ENCODE measurements at regions not wholly inside any gene's neighbourhood (a gene's known extent, or its start where the extent isn't known, plus 50 kb on each side); places are given as distances from the start of the nearest gene placed in this dataset.

DNA sequence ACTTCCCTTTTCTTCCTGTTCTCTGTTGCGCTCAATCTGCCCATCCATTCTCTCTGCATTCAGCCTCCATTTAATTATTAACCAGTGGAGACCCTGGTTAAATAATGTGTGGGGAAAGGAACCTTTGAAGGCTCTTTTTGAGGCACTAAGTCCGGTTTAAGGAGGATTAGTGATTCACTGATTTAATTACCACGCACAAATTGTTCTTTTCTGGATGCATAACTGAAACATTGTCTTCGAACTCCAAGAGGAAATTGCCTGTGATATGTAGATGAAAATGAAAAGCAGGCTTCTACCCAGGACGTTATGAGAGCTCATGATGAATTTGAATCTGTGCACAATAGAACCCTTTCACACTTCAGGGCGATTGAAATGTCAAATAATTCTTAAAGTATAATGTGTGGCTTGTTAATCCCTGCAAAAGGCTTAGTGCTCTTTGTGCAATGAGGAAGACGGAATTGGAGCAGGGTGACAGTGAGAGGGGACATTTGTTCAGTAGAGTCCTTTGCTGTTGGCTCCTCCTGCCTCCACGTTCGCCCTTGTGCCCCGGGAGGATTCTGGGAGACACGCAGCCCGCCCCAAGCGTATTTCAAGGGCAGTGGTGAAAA, 51.1 kb upstream of the ZNF236 start:
- no peak for DNase-seq

DNA sequence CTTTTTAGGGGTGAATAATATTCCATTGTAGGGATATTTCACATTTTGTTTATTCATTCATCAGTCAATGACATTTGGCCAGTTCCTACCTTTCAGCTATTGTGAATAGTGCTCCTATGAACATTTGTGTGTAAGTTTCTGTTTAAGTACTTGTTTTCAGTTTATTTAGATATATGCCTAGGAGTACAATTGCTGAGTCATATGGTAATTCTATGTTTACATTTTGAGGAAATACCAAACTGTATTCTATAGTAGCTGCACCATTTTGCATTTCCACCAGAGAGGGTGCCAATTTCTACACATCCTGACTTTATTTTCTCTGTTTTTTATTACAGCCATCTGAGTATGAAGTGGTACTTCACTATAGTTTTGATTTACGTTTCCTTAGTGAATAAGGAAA, 54.4 kb upstream of the ZNF236 start:
- DNase-seq: no peak

DNA sequence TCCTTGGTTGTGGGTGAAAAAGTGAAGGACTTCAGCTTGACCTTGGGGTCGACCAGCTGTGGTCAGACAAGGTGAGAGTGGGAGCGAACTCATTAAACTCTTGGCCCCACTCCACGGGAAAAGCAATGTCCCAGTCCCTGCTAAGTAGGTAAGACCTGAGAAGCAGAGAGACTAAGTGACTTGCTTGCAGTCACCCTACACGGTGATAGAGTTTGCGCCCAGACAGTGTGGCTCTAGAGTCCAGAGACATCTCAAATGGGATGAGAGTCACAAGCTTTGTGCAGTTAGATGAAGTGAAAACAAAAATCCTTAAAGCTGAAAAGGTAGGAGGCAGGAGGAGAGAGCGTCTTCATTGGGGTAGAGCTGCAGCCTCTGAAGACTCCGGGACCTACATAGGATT, 55.9 kb upstream of the ZNF236 start:
- no peak for DNase-seq

DNA sequence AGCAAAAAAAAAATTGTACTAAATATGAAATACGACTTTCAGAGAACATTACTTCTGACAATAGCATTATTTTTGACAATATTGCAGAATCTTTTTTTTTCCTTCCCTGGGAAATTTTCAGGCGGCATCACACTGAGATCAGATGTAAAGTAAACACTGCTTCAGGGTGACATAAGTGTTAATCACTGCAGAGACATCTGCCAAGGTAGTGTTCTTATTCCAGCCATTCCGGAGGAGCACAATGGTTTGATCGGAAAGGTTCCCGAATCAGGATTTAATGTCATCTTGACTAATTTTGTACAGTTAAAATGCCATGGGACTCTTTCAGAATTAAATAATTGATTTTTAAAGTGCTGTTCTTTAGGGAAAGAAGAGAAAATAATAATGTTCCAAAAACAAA, 56.7 kb upstream of the ZNF236 start:
- DNase-seq: no peak

DNA sequence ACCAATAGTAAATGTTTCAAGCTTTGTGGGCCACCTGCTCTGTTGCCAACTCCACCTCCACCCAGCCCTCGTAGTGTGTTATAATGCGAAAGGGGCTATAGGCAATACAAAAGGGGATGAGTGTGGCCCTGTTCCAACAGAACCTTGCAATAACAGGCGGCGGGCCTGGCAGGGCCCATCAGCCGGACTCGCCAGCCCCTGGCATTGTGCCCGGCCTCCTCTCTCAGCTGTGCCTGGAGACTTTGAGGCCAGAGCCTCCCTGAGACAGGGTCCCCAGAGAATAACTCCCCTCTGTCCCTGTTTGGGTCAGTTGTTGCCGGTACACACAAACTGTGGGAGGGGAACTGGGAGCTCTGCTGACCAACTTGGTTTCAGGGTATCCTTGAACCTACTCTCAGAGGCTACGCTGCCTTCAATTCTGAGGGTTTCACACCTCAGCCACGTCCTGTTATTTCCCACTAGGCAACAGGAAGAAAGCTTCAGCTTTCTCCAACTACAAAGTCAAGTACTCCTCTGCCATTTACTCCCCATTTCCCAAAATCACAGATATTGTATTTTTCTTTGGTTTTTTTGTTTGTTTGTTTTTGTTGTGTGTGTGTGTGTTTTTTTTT, 58.0 kb upstream of the ZNF236 start:
- DNase-seq: no peak

DNA sequence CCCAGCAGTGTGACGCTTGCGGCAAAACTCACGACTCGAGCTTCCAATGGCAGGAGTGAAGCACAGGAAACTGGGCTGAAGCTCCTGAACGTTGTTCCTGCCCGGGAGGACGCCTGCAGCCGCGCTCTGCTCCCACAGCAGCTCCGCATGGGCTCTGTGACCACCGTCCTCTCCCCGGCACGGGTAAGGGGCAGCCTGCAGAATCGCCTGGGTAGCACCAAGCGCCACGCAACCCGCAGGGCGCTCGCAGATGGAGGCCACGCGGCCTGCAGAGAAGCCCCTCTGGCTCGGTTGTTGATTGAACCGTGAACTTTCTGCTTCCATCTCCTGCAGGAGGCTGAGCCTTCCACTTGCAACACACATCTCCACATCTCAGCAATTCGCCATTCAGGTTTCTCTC, 63.3 kb upstream of the ZNF236 start:
- no peak for DNase-seq

DNA sequence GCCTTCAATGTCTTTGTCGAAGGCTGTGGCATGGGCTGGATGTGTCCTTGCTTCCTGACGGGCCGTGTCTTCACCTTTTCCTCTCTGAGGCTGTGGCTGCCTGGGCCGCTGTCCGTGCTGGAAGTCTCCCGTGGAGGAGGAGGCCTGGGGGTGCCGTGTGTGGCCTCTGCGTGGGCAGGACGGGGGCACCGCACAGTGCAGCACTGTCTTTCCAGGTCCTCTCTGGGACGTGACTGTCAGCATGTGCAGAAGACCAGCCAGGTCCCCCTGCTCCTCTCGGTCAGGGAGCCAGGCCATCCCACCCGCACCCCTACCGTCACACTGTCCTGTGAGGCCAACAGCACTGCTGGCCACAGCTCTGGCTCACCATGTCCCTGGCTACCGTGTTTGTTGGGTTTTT, 64.4 kb upstream of the ZNF236 start:
- no peak for DNase-seq

- DNase-seq: no peak
Measured at GRCh38 chr18:76757335-76757734, 65.0 kb upstream of the ZNF236 start.

DNA sequence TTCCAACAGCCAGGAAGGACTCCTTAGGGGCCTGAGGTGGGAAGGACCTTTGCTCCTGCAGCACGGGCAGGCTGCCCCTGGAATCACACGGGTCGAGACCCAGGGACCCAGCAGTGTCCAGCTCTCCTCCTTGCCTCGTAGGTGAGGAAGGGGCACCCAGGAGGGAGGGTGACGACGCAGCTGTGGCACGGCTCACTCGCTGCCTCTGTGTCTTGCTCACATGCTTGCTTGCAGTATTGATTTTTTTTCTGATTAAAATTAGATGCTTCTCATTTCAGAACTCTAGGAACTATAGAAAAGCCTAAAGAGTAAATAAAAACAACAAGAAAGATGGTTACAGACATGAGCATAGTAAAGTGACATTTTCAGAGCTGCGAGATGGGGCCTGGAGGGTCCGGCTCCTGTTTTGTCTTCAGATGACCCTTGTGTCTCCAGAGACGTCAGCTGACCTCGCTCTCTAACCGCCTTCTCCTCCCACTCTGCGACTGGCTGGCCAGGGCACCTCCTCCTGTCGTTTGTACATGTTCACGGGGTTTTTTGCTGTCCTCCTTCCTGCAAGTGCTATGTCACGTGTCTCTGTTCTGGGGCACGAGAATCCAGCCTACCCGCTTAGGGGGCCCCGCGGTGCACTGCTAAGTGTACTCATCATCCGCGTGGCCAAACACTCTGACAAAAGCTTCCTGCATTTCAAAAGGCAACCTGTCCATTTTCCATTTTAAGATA, 65.7 kb upstream of the ZNF236 start:
- DNase-seq: no peak

DNA sequence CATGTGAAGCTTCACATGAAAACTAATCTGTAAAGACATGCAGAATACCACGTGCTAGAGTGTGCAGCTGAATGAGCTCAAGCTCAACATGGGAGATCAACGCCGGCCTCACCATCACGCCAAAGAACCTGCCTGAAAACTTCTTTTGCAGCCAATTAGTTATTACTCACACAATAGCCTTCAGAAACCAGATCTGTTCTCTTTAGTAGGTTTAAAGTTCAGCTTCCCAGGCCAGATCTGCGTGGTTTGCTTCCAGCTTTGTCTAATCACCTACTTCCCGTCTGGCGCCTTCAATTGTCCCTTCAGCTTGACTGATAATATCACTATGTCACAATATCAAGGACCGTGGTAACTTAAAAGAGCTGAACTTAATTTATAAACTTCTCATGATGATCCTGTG, 68.0 kb upstream of the ZNF236 start:
- DNase-seq: no peak

DNA sequence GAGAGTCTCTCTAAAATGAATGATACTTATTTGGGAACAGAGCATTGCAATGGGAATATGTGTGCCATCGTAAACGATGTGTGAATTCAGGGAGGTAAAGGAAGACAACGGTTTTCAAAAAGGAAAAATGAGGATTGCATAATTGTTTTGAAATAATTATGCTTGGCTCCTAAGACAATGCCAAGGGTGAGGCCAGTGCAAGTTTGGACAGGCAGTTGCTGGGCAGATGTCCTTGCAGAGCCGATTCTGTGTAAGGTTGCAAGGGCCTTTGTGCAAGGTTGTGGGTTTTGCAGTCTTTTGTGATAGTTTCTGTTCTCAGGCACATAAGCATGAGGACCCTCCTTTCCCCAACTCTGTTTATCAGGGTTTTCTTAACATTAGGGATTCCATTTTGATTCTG, 70.0 kb upstream of the ZNF236 start:
- no peak for DNase-seq

DNA sequence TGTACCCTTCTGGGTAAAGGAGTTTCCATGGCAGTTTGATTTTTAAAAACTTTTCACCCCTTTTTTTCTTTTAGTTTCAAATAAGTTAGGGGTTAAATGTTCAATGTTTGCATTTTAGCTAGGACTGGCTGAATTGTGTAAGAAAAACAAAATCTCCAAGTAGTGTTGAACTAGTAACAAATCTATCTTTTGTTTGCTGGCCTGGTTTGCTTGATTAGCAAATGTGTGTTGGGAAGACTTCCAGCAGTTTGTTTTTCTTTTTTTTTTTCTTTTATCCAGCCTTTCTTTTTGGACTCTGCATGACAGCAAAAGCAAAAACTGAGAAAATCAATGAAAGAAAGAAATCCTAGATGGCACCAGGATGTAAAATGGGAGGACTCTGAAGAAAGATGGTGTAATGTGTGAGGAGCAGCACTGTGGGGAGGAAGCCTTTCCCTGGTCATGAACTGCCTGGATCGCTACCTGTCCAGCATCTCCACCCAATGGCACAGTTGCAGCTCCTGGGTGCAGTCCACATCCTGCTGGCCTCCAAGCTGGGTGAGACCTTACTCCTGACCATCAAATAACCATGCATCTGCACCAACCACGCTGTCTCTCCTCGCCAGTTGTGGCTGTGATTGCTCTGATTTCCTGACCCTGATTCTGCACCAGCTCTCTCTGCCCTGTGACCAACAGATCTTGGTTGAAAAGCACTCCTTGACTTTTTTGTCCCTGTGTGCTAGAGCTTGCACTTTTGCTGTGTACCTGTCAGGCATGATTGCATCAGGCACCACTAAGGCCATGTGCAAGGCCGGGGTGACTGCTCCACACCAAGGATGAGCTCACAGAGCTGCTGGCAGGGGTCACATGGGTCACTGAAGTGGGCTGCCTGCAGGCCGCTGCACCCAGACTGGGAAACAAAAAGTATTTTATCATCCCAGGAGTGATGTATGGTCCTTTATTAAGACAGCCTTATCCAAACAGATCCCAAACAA, 71.2 kb upstream of the ZNF236 start:
- no peak for DNase-seq

- no peak for DNase-seq
Measured at GRCh38 chr18:76750269-76750668, 72.1 kb upstream of the ZNF236 start.

DNA sequence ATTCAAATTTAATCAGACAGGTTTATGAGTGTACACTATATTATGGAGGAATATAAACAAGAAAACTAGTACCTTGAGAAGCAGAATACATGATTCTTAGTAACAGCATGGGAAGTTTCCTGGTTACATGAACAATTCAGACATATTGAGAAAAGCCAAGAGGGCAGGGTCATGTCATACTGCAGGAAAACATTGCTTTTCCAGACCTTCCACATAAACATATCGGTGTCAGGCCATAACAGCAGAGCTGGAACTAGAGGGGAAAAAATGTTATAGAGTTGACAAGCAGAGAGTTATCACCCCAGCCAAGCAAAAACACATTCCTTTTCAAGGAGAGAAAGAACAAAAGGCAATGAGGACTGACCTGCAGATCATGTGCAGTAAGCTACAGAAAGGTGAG, 74.7 kb upstream of the ZNF236 start:
- DNase-seq: no peak

- no peak for DNase-seq
Measured at GRCh38 chr18:76741346-76741745, 81.0 kb upstream of the ZNF236 start.

DNA sequence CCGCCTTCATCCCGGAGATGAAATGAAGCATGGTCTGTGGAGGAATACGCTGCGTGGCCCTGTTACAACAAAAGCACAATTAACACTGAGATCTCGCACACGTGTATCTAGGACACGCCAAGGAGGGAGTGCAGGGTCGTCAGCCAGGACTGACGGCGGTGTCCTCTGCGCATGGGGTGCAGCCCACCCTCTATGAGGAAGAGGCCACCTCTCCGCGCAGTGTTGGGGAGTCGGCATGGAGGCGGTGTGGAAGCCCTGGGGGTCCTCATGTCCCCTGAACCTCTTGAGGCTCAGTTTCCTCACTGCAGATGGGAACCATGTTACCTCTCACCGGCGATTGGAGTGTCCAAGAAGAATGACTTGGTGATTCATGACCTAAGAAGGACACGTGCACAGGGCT, 86.0 kb upstream of the ZNF236 start:
- no peak for DNase-seq

- DNase-seq: no peak
Measured at GRCh38 chr18:76730901-76731300, 91.5 kb upstream of the ZNF236 start.

DNA sequence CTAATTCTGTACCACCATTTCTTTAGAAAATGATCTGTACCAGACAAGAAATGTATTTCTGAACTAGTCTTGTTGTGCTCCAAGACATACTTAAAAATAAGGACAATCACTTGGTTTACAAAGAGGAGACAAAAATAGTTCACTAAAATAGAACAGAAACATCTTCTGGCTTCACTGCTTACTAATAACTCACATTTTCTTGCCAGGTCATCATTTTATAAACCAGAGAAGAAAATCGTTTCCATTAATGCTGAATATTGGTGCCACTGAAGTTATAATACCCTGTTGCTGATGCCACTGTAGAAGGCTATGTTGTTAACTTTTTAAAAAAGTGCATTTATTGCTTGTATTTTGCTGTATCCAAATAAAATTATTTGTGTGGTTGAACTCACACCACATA, 94.8 kb upstream of the ZNF236 start:
- no peak for DNase-seq

DNA sequence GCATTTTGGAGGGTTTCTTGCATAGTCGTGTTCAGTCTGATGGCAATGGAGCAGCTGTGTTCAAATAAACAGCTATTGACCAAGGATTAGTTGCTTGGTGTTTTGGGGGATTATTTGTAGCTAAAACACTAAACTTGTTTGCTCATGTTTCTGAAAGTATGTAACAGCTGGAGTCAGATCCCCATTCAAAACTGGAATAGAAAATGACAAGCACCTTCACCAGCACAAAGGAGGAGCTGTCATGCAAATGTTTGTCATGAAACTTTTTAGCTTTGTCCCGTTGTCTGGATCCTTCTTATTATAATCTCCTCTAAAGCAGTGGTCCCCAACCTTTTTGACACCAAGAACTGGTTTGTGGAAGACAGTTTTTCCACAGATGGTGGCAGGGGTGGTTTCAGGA, 96.9 kb upstream of the ZNF236 start:
- no peak for DNase-seq

GRCh38 chr18:76722224-76723061, 99.9 kb upstream of the ZNF236 start:
- DNase-seq: no peak

GRCh38 chr18:76721207-76721996, 101.0 kb upstream of the ZNF236 start:
- DNase-seq: peak; percentile 74

DNA sequence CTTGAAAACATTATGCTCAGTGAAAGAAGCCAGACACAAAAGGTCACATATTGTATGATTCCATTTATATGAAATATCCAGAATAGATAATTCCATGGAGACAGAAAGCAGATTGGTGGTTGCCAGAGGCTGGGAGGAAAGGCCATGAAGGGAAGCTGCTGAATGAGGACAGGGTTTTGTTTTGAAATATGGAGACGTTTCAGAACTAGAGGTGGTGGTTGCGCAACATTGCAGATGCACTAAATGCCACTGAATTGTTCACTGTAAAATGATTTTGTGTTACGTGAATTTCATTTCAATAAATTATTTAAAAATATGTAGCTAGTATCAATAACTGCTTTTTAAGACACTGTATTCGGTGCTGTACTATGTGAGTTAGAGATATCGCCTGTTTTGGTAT, 101.7 kb upstream of the ZNF236 start:
- no peak for DNase-seq

Measured in CD4-positive, alpha-beta T cell treated with Interleukin-21 for 1 hour (primary cell).